ENCODE measurements at regions not wholly inside any gene's neighbourhood (a gene's known extent, or its start where the extent isn't known, plus 50 kb on each side); places are given as distances from the start of the nearest gene placed in this dataset.

GRCh38 chr3:148083526-148084182 is 614.0 kb upstream of the AGTR1 start:
- intact Hi-C loops (cut with DNase I), result no loop called here
- H3K27ac ChIP-seq, result no peak overlapping the region
- DNase-seq (ENCODE audit: extremely low spot score in 2 of 2), result no peak
- H3K4me1 ChIP-seq, result no peaks in the 10 kb centered on the region
- TF ChIP-seq POLR2AphosphoS5 (IDR thresholded peaks at IDR 0.05; ENCODE audit: insufficient read depth in 1 of 2, low read depth in 1 of 2), result no peak
- TF ChIP-seq POLR2A (IDR thresholded peaks at IDR 0.05), result no peak
- no peak for TF ChIP-seq CTCF (IDR thresholded peaks at IDR 0.05)
- H3K4me3 ChIP-seq, result no peak overlapping the region
- H3K9me3 ChIP-seq, result no peaks in the 10 kb centered on the region
- no peaks in the 10 kb centered on the region for H3K36me3 ChIP-seq
- no peaks in the 10 kb centered on the region for H3K27me3 ChIP-seq

GRCh38 chr3:148084931-148085330 is 612.8 kb upstream of the AGTR1 start:
- Histone ChIP-seq H3K9me3 (no peaks in the 10 kb centered on the region), H3K4me1 (no peaks in the 10 kb centered on the region), H3K36me3 (no peaks in the 10 kb centered on the region), H3K27ac (no peak overlapping the region), H3K4me3 (no peak overlapping the region), H3K27me3 (no peaks in the 10 kb centered on the region)
- no peak for TF ChIP-seq CTCF (IDR thresholded peaks at IDR 0.05)
- no peak for TF ChIP-seq POLR2A (IDR thresholded peaks at IDR 0.05)
- TF ChIP-seq POLR2AphosphoS5 (IDR thresholded peaks at IDR 0.05; ENCODE audit: insufficient read depth in 1 of 2, low read depth in 1 of 2), result no peak
- intact Hi-C loops (cut with DNase I), result no loop called here
- no peak for DNase-seq (ENCODE audit: extremely low spot score in 2 of 2)

GRCh38 chr3:148087601-148088371 is 609.9 kb upstream of the AGTR1 start:
- H3K27me3 ChIP-seq, result no peaks in the 10 kb centered on the region
- TF ChIP-seq POLR2AphosphoS5 (IDR thresholded peaks at IDR 0.05; ENCODE audit: insufficient read depth in 1 of 2, low read depth in 1 of 2), result no peak
- no peak for TF ChIP-seq CTCF (IDR thresholded peaks at IDR 0.05)
- no peak for TF ChIP-seq POLR2A (IDR thresholded peaks at IDR 0.05)
- DNase-seq (ENCODE audit: extremely low spot score in 2 of 2), result no peak
- H3K27ac ChIP-seq, result no peak overlapping the region
- intact Hi-C loops (cut with DNase I), result no loop called here
- no peaks in the 10 kb centered on the region for H3K36me3 ChIP-seq
- H3K9me3 ChIP-seq, result no peaks in the 10 kb centered on the region
- no peak overlapping the region for H3K4me3 ChIP-seq
- H3K4me1 ChIP-seq, result no peaks in the 10 kb centered on the region

GRCh38 chr3:148089171-148089570 is 608.5 kb upstream of the AGTR1 start:
- intact Hi-C loops (cut with DNase I), result no loop called here
- Histone ChIP-seq H3K27ac (no peak overlapping the region), H3K4me1 (no peaks in the 10 kb centered on the region), H3K9me3 (no peaks in the 10 kb centered on the region), H3K36me3 (no peaks in the 10 kb centered on the region), H3K27me3 (no peaks in the 10 kb centered on the region), H3K4me3 (no peak overlapping the region)
- no peak for DNase-seq (ENCODE audit: extremely low spot score in 2 of 2)
- TF ChIP-seq POLR2A (IDR thresholded peaks at IDR 0.05), result no peak
- no peak for TF ChIP-seq CTCF (IDR thresholded peaks at IDR 0.05)
- TF ChIP-seq POLR2AphosphoS5 (IDR thresholded peaks at IDR 0.05; ENCODE audit: insufficient read depth in 1 of 2, low read depth in 1 of 2), result no peak

GRCh38 chr3:148090156-148090555 is 607.5 kb upstream of the AGTR1 start:
- Histone ChIP-seq H3K4me1 (no peaks in the 10 kb centered on the region), H3K9me3 (no peaks in the 10 kb centered on the region), H3K36me3 (no peaks in the 10 kb centered on the region), H3K4me3 (no peak overlapping the region), H3K27me3 (no peaks in the 10 kb centered on the region), H3K27ac (no peak overlapping the region)
- TF ChIP-seq POLR2AphosphoS5 (IDR thresholded peaks at IDR 0.05; ENCODE audit: insufficient read depth in 1 of 2, low read depth in 1 of 2), result no peak
- no peak for TF ChIP-seq POLR2A (IDR thresholded peaks at IDR 0.05)
- no peak for TF ChIP-seq CTCF (IDR thresholded peaks at IDR 0.05)
- DNase-seq (ENCODE audit: extremely low spot score in 2 of 2), result no peak
- intact Hi-C loops (cut with DNase I), result no loop called here
